Kasumi-1 (cell line): ENCODE measurements at regions not wholly inside any gene's neighbourhood (a gene's known extent, or its start where the extent isn't known, plus 50 kb on each side); places are given as distances from the start of the nearest gene placed in this dataset.
"Not testable (repeated sequence)": the region's sequence is repeated elsewhere in the genome, so short reads cannot be mapped to it uniquely, and the experiment has no call there.

Source experiments
- DNase-seq, 2 experiments: peaks; one replicate each; lab custom pipeline; 2025; lab: John Stamatoyannopoulos, UW

DNA sequence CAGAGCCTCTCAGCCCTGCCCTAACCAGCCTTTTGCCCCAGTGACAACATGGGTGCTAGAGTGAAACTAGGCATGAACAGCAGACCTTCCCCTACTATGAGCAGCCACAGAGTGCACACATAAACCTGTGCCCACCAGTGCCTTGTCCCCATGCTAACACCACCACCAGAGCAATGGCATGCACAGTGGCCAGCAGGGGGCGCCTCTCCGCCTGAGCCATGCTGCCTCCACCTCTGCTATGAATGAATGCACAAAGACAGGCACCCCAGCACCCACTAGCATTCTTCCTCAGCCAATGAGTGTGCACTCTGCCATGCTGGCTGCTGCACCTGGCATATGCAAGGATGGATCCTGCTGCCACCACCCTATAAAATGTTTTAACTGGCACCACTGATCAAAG is 286.9 kb upstream of the FGF16 start:
- no peak for DNase-seq

DNA sequence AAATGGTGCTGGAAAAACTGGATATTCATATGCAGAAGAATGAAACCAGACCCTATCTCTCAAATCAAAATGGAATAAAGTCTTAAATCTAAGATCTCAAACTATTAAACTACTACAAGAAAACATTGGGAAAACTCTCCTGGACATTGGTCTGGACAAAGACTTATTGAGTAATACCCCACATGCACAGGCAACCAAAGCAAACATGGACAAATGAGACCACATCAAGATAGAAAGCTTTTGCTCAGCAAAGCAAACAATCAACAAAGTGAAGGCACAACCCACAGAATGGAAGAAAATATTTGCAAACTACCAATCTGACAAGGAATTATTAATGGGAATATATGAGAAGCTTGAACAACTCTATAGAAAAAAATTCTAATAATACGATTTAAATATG is 284.4 kb upstream of the FGF16 start:
- no peak for DNase-seq

DNA sequence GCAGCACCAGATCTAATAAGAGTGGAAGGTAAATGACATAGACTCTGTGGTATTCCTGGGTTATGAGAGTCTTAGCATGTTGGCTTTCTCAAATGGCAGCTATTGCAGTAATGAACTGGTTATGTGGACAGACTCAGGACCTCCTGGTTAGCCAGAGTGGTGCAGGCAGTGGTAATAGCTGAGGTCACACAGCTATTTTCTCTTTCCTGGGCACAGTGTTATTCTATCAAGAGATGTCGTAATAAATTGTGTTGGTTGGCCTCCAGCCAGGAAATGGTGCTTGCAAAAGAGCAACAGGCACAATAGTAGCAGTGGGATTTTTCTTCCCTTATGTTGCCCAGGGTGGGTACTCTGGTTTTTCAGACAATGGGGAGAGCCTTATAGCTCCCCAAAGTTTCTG is 279.2 kb upstream of the FGF16 start:
- DNase-seq, result peak; percentile 12 to 22

DNA sequence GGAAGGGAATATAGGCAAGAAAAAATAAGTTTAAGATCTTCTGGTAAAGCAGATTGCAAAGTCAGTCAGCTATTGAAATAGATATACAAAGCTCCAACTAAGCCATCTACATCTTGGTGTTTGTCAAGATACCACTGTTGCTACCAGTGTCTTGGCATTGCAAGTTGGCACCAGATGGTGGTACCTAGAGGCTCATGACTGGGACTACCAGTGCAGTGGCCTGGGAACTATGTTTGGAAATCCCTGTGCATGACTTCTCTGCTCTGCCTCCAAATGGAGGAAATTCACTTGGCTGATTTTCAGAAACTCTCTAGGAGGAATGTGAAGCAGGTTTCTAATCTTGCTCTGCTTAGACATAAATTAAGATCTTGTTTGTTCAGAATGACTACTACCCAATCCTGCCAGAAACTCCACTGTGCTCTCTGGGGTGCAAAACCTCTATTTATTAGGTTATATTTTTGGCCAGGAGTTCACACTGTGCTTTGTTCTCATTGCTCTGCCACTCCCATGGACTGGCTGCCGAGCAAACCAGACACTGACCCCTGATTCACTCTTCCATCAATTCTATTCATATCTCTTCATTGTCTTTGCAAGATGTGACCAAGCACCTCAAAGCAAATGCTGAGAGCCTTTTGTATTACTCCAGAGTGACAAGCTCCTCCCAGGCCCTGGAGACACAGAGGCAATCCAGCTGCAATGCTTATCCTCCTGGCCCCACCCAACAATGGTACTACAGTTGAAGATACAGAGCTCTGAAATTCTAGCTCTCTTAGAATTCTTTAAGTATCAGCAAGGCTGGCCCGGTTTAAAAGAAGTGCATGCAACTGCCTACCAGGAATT is 272.3 kb upstream of the FGF16 start:
- no peak for DNase-seq

DNA sequence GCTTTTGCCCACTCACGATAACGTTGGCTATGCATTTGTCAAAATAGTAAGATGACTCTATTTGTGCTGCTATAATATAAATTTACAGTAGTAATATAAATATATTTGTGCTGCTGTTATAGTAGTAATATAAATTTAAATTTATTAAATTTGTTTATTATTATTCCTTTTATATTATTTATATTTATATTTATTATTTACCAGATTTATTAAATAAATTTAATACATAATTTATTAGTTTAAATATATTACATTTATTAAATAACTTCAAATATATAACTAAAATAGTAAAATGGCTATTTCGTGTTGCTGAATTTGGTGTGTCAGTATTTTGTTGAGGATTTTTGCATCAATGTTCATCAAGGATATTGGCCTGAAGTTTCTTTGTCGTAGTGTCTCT is 246.5 kb upstream of the FGF16 start:
- no peak for DNase-seq

DNA sequence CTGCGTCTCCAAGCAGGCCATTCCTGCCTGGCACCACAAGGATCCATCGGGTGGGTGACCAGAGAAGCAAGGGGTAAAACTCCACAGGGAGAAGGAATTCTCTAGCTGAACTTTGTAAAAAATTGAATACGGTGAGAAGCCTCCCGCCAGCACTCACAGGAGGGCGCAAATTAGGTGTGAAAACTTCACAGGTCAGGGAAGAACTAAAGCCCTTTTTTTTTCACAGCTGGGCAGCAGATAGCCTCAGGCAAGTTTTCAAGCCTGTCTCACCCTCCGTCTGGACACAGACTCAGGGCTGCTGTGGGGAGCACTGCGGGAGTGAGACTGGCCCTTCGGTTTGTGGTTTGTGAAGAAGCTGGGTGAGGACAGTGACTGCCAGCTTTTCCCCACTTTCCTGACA is 224.1 kb upstream of the FGF16 start:
- no peak for DNase-seq

DNA sequence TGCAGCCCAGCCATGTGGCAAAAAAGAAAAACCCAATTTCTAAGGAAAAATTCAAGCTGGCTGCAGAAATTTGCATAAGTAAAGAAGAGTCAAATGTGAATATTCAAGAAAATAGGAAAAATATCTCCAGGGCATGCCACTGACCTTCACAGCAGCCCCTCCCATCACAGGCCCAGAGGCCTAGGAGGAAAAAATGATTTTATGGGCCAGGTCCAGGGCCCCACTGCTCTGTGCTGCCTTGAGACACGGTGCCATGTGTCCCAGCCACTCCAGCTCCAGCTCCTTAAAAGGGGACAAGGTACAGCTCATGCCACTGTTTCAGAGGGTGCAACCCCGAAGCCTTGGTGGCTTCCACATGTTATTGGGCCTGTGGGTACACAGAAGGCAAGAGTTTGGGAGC is 182.7 kb upstream of the FGF16 start:
- no peak for DNase-seq

DNA sequence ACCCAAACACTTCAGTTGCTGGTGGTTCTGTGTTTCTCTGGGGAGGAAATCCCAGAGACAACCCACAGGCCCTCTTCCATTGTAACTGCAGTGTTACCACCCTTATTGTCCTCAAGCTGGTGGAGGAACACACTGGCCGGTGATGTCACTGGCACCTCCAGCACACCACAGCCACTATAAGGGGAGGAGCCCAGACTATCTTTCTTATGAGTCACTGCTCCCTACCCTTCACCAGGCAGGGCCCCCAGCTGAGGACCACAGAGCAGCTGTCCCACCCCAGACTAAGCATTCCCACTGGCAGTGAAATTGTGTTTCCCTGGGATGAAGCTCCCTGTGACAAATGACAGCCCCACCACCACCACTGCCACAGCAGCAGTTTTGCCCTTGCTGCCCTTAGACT is 171.8 kb upstream of the FGF16 start:
- no peak for DNase-seq

DNA sequence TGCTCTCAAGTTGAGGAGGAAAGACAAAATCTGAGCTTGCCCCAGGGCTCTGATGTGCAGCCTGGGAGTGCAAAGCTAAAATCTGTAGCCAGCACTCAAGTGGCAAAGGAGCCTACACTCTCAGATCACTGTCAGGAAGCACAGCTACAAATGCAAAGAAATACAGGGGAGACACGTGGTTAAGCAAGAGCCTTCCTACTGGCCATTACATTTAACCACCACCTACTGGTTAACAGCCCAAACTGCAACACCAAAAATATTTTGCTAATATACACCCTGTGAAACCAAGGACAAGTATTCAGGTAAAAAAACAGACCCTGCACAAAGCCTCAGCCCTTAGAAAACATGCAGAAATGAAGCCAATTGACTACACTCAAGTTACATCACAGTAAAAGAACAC is 170.4 kb upstream of the FGF16 start:
- DNase-seq, result no peak

DNA sequence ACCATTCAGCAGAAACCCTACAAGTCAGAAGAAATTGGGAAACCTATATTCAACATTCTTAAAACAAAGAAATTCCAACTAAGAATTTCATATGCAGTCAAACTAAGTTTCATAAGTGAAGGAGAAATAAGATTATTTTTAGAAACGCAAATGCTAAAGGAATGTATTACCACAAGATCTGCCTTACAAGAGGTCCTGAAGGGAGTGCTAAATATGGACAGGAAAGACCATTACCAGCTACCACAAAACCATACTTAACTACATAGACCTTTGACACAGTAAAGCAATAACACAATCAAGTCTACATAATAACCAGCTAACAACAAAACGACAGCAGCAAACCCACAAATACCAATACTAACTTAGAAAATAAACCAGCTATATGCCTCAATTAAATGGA is 169.3 kb upstream of the FGF16 start:
- DNase-seq, result no peak

DNA sequence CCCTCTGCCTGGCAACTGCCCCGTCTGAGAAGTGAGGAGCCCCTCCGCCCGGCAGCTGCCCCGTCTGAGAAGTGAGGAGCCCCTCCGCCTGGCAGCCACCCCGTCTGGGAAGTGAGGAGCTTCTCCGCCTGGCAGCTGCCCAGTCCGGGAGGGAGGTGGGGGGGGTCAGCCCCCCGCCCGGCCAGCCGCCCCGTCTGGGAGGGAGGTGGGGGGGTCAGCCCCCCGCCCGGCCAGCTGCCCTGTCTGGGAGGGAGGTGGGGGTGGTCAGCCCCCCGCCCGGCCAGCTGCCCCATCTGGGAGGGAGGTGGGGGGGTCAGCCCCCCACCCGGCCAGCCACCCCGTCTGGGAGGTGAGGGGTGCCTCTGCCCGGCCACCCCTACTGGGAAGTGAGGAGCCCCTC is 167.8 kb upstream of the FGF16 start:
- DNase-seq, result not testable (repeated sequence)

DNA sequence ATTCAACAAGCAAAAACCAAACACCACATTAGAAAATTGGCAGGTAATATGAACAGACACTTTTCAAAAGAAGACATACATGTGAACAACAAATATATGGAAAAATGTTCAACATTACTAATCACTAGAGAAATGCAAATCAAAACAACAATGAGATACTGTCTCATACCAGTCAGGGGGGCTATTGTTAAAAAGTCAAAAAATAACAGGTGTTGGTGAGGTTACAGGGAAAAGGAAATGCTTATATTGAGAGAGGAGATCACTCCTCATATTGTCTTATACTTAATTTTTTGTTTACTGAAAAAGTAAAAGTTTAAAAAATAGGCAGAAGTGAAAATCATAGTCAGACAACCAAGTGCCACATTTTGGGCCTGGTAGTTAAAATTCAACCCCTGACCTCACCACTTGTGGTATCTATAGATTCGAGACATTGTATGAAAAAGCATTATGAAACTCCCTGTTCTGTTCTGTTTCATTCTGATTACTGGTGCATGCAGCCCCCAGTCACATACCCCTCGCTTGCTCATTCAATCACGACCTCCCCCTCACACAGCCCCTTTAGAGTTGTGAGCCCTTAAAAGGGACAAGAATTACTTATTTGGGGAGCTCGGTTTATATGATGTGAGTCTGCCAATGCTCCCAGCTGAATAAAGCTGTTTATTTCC is 153.7 kb upstream of the FGF16 start:
- DNase-seq, result no peak

DNA sequence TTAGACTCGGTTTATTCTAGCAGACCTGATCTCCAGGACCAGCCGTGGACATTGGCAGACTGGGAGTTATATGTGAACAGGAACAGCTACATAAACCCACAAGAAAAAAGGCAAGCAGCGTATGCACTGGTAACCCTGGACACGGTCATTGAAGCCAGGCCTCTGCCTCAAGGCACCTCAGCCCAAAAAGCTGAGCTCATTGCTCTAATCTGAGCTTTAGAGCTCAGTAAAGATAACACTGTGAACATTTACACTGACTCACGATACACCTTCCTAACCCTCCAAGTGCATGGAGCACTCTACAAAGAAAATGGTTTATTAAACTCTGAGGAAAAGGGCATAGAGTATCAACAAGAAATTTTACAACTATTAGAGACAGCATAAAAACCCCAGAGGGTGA is 148.9 kb upstream of the FGF16 start:
- no peak for DNase-seq

DNA sequence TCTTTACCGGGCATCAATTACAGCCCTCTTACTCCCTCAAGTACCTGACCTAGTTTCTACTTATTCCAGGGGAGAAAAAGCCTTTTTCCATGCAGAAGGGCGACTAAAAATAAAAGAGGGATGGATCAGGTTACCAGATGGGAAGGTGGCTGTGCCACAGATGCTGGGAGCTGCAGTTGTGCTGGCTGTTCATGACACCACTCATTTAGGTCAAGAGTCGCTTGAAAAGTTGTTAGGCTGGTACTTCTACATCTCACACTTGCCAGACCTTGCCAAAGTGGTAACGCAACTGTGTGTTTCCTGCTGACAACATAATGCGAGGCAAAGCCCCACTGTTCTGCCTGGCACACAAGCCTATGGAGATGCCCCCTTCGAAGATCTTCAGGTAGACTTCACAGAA is 148.4 kb upstream of the FGF16 start:
- no peak for DNase-seq

DNA sequence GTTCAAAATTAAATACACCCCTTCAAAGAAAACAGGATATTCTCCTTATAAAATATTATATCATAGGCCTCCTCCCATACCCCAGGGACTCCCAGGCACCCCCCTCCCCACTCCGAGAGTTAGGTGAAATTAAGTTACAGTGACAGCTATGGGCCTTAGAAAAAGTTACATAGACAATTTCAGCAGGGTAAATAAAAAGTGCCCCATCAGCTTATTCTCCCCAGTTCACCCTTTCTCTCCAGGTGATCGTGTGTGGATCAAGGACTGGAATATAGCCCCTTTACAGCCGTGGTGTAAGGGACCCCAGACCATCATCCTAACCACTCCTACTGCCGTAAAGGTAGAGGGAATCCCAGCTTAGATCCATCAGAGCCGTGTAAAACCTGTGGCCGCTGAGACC is 147.6 kb upstream of the FGF16 start:
- no peak for DNase-seq

DNA sequence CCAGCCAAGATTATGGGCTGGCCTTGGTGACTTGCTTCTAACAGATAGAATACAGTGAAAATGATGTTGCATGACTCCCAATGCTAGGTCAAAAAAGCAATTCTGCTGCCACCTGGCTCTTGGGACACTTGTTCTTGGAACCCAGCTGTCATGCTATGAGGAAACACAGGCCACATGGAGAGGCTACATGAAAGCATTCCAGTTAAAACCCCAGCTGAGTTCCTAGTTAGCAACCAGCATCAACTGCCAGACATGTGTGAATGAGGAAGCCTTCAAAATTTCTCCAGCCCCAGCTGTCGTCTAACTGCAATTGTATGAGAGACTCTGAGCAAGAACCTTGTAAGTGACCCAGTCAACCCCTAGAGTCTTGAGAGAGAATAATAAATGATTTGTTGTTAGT is 105.2 kb upstream of the FGF16 start:
- no peak for DNase-seq

DNA sequence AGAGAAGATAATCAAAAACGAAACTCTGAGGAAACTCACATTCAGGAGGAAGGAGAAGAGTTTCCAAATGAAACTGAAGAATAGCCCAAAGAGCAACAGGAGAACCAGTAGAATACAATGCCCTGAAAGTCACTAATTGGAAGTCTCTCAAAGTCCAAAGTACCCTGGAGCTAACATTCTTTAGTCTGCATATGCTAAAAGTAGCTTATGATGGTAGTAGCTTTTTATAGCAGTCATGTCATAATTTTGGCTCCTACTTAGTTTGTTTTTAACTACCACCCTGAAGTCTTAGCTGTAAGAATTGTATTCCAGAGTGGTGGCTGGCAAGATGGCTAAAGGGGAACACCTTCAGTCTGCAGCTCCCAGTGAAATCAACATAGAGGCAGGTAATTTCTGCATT is 100.3 kb upstream of the FGF16 start:
- no peak for DNase-seq

DNA sequence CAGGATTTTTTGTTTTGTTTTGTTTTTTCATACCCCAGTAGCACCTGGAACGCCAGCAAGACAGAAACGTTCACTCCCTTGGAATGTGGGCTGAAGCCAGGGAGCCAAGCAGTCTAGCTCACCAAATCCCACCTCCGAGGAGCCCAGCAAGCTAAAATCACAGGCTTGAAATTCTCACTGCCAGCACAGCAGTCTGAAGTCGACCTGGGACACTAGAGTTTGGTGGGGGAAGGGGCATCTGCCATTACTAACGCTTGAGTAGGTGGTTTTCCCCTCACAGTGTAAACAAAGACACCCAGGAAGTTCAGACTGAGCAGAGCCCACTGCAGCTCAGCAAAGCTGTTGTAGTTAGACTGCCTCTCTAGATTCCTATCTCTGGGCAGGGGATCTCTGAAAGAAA is 99.6 kb upstream of the FGF16 start:
- DNase-seq, result no peak

DNA sequence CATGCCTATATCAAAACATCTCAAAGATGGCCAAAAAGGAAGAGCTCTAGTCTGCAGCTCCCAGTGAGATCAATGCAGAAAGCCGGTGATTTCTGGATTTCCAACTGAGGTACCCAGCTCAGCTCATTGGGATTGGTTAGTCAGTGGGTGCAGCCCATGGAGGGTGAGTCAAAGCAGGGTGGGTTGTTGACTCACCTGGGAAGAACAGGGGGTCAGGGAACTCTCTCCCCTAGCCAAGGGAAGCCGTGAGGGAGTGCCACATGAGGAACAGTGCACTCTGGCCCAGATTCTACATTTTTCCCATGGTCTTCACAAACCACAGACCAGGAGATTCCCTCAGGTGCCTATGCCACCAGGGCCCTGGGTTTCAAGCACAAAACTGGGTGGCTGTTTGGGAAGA is 57.3 kb upstream of the FGF16 start:
- no peak for DNase-seq

DNA sequence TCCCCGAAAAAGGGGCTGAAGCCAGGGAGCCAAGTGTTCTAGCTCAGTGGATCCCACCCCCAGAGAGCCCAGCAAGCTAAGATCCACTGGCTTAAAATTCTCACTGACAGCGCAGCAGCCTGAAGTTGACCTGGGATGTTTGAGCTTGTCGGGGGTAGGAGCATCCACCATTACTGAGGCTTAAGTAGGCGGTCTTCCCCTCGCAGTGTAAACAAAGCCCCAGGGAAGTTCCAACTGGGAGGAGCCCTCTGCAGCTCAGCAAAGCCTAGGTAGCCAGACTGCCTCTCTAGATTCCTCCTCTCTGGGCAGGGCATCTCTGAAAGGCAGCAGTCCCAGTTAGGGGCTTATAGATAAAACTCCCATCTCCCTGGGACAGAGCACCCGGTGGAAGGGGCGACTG is 56.8 kb upstream of the FGF16 start:
- DNase-seq, result not testable (repeated sequence)

DNA sequence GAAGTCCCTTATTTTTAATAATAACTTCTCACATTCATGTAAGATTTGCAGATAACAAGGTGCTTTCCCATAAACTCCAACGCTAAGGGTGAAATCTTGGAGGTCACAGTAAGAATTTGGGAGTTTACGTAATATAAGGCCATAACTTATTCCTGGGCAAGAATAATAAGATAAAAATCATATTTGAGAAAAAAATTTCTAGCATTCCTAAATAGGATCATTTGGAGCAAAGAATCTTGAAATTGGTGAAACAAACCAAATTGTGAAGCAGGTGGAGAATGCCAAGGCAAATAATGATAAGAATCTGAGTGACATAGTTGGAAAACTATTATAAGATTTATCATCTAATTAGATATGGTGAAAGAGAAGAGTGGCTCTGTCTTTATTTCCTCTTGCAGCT is 50.4 kb upstream of the FGF16 start:
- DNase-seq, result no peak
